HG03457 (cell line): ENCODE measurements at regions not wholly inside any gene's neighbourhood (a gene's known extent, or its start where the extent isn't known, plus 50 kb on each side); places are given as distances from the start of the nearest gene placed in this dataset.
"Not testable (repeated sequence)": the region's sequence is repeated elsewhere in the genome, so short reads cannot be mapped to it uniquely, and the experiment has no call there.

Source experiments
- ATAC-seq: cut with Tn5 transposase; IDR thresholded peaks from one replicate; pipeline ENCODE4 v1.9.1; 2021; ENCODE audit warnings: moderate number of reproducible peaks; ENCODE audit not compliant: unreplicated experiment

- peak; percentile 100 for ATAC-seq
Observed at GRCh38 chr1:223992456-223993246, 121.3 kb upstream of the FBXO28 start.

DNA sequence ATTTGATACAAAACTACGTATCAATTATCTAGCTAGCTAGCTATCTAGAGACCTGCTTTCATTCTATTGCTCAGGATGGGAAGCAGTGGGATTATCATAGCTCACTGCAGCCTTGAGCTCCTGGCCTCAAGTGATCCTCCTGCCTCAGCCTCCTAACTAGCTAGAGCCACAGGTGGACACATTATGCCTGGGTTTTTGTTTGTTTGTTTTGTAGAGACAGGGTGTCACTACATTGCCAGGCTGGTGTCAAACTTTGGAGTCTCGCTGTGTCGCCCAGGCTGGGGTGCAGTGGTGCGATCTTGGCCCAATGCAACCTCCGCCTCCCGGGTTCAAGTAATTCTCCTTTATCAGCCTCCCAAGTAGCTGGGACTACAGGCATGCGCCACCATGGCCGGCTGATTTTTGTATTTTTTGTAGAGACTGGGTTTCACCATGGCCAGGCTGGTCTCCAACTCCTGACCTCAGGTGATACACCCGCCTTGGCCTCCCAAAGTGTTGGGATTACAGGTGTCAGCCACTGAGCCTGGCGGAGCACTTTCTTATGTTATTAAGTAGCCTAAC lies 122.5 kb upstream of the FBXO28 start:
- ATAC-seq, result not testable (repeated sequence)

DNA sequence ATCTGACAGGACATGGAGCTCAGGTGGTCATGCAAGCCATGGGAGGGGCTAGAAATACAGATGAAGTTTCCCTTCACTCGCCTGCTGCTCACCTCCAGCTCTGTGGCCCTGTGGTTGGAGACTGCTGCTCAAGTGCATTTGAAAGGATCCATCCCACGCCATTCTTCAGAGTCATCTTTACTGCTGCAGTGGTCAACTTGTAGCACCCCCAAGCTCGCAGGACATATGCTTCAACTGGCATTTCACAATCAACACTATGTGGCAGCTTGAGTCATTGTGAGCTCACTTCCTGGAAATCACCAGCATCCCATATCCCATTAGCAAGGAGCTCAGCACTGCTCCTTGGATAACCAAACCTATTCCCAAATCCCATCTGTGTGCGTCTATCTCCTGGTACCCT lies 116.2 kb upstream of the TP53BP2 start:
- ATAC-seq, result not testable (repeated sequence)

- ATAC-seq, result not testable (repeated sequence)
Observed at GRCh38 chr1:223952801-223953200, 107.1 kb upstream of the TP53BP2 start.

GRCh38 chr1:223951551-223951950 lies 105.8 kb upstream of the TP53BP2 start:
- not testable (repeated sequence) for ATAC-seq

DNA sequence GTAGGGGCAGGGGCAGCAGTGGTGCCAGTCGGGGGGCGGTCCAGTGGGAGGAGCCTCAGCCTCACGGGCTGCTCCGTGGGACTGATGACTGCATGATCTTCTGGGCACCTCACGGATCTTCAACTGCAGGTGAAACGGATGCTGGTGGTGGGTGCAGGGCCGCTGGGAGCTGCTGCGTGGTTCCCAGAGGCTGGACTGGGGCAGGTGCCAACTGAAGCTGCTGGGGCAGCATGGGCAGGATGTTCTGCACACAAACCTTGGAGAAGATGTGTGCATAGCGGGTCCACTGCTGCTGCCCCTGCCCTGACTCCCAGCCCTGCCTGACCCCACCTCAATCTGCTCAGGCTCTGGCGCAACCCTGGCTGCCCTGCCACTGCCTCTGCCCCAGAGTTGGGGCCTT lies 104.2 kb upstream of the TP53BP2 start:
- not testable (repeated sequence) for ATAC-seq

GRCh38 chr1:223948041-223948440 lies 102.3 kb upstream of the TP53BP2 start:
- ATAC-seq, result not testable (repeated sequence)

GRCh38 chr1:223936592-223936991 lies 90.8 kb upstream of the TP53BP2 start:
- ATAC-seq, result not testable (repeated sequence)

DNA sequence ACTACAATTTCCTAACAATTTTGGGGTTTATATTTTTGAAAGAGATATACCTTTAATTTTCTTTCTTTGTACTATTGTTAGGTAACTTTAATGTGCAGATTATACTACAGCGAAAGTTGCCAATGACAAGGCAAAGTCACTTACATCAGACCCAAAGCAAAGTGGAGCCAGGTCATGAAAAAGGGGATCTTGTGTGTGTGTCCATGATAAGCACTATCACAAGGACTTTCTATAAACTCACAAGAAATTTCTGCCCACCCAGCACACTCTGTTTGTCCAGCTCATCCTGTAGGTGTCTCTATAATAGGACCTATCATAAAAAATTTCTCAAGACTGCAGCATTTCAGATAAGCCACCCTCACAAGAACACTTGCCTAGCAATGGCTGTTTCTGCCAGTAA lies 85.7 kb upstream of the TP53BP2 start:
- not testable (repeated sequence) for ATAC-seq

GRCh38 chr1:223920805-223921204 lies 75.1 kb upstream of the TP53BP2 start:
- not testable (repeated sequence) for ATAC-seq

GRCh38 chr1:223915476-223915875 lies 69.7 kb upstream of the TP53BP2 start:
- ATAC-seq, result not testable (repeated sequence)

GRCh38 chr1:223913715-223914114 lies 68.0 kb upstream of the TP53BP2 start:
- ATAC-seq, result not testable (repeated sequence)

DNA sequence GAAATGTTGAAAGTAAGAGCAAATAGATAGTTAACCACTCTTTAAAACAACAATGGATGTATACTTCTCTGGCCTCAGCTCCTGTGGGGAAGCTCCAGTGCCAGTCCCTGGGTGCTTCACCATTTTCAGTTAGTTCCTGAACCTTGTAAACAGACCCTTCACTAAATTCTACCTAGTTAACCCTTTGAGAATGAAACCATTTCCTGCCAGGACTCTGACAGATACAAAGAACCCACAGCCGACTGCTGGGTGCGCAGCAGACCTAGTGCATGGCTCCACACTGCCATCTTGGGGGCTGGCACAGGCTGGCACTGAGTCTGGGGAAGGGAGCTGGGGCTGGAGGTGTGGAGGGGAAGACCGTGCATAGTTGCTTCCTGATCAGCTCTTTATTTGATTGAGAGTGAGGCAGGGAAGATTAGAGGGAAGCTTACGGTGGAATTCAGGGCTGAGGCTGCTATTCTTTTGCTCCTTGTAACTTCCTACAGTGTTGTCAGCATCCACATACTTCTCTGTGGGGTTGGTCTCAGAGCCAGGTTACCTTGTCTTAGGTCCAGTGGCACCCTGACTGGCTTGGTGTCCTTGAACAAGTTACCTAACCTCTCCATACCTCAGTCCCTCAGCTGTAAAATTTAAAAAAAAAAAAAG lies 62.3 kb upstream of the TP53BP2 start:
- not testable (repeated sequence) for ATAC-seq

- not testable (repeated sequence) for ATAC-seq
Observed at GRCh38 chr1:223903221-223903620, 57.5 kb upstream of the TP53BP2 start.

- not testable (repeated sequence) for ATAC-seq
Observed at GRCh38 chr1:223899775-223900174, 54.0 kb upstream of the TP53BP2 start.

- not testable (repeated sequence) for ATAC-seq
Observed at GRCh38 chr1:223897097-223897496, 51.4 kb upstream of the TP53BP2 start.

DNA sequence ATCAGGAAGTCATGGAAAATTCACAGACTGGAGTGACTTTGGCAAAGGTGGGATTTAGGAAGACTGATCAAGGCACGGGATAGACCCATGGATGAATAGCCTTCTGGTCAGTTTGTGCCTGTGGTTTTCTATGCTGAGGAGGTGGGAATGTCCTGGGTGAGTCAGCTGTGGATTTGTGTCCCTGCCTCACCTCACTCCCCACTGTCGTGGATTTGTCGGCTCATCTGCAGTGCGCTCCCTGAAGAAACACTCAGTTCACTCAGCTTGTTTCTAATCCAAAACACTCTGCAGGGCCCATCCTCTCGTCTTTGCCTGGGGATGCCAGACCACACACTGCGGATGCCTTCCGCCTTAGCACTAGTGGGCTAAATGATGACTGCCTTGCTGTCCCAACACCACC lies 50.2 kb upstream of the TP53BP2 start:
- ATAC-seq, result not testable (repeated sequence)
